ENCODE measurements at regions not wholly inside any gene's neighbourhood (a gene's known extent, or its start where the extent isn't known, plus 50 kb on each side); places are given as distances from the start of the nearest gene placed in this dataset.

- TF ChIP-seq ZNF260 (CRISPR knock-in tag; IDR thresholded peaks at IDR 0.05; ENCODE audit: borderline replicate concordance, low read depth): no peak
Observed at GRCh38 chr19:31940396-31940795, 405.0 kb upstream of the ZNF507 start (continued).

GRCh38 chr19:31943191-31943661 lies 402.2 kb upstream of the ZNF507 start:
- no peak for TF ChIP-seq ZNF720 (CRISPR knock-in tag; IDR thresholded peaks at IDR 0.05)
- TF ChIP-seq ZNF609 (CRISPR knock-in tag; IDR thresholded peaks at IDR 0.05; ENCODE audit: borderline replicate concordance): no peak
- TF ChIP-seq HBP1 (CRISPR knock-in tag; IDR thresholded peaks at IDR 0.05; ENCODE audit: low read depth): no peak
- no peak for TF ChIP-seq ATRX (CRISPR knock-in tag; IDR thresholded peaks at IDR 0.05; ENCODE audit: borderline replicate concordance)
- TF ChIP-seq ARID3A (IDR thresholded peaks at IDR 0.05; ENCODE audit: low read depth, low read length): no peak
- no peak for TF ChIP-seq SAFB2 (CRISPR knock-in tag; IDR thresholded peaks at IDR 0.05; ENCODE audit: borderline replicate concordance, low read depth)
- 63% methylated on average over 11 of the region's 11 CpGs for WGBS (ENCODE audit: low lambda C conversion rate)
- CTCF ChIA-PET (ENCODE audit: low intra/inter-chr PET ratio, low total read pairs): no interaction called here
- Histone ChIP-seq H3K4me3 (replicated peaks in 1 of 3; ENCODE audit: insufficient read depth in 1 of 3, low read depth in 2 of 3, low read length in 3 of 3) (no peak overlapping the region), H3K9ac (ENCODE audit: insufficient read depth, low read depth, low read length) (no peak overlapping the region), H3K4me2 (ENCODE audit: low read depth, low read length) (no peak overlapping the region), H3K9me3 (ENCODE audit: low read length) (peaks cover 97% of the 10 kb centered on the region), H3K79me2 (ENCODE audit: insufficient read depth, low read length) (no peaks in the 10 kb centered on the region), H3K27me3 (ENCODE audit: control insufficient read depth in 1 of 2, insufficient read depth in 2 of 2, low read length in 2 of 2) (no peaks in the 10 kb centered on the region), H3K36me3 (replicated peaks in 1 of 2; ENCODE audit: control insufficient read depth in 1 of 2, insufficient read depth in 2 of 2, low read length in 2 of 2) (no peaks in the 10 kb centered on the region), H2AFZ (ENCODE audit: low read length) (no peak overlapping the region), H4K20me1 (ENCODE audit: insufficient read depth, low read length) (no peaks in the 10 kb centered on the region), H3K4me1 (ENCODE audit: insufficient read depth, low read length) (no peaks in the 10 kb centered on the region), H3K27ac (ENCODE audit: extremely low read length, insufficient read depth, low read length) (no peak overlapping the region)
- intact Hi-C loops (cut with micrococcal nuclease; ENCODE audit: unreplicated experiment) (no loop called here), in situ Hi-C loops (cut with HindIII; ENCODE audit: extremely low pct_ligation_motif_present, low pct_unique_long_range_greater_than_20kb) (no loop called here)
- BruUV-seq (replicated peaks): no TSS peak
- no peak for ATAC-seq
- POLR2A ChIA-PET: no interaction called here
- no peak for DNase-seq (ENCODE audit: low spot score)
- FAIRE-seq: no peak

Data from HepG2 (cell line).